Astrocyte (in vitro differentiated cells and primary cell): ENCODE measurements at regions not wholly inside any gene's neighbourhood (a gene's known extent, or its start where the extent isn't known, plus 50 kb on each side); places are given as distances from the start of the nearest gene placed in this dataset.

Experiments used
- DNase-seq: peaks from one replicate; pipeline ENCODE4 v3.0.0-alpha.2; 2010; ENCODE audit warnings: low read depth
- FAIRE-seq: peaks from 2 replicates; lab custom pipeline; 2011; peaks lifted over from hg19 to GRCh38; lab: Jason Lieb, UNC
- H2AFZ ChIP-seq: 2 replicates; pipeline ENCODE4 v1.6.0; 2012; ENCODE audit warnings: low read depth, low read length, inconsistent platforms
- H3K27ac ChIP-seq: 2 replicates; pipeline ENCODE4 v1.5.1; 2011; ENCODE audit warnings: low read depth, low read length, inconsistent platforms
- H3K27me3 ChIP-seq: 2 replicates; pipeline ENCODE4 v1.6.0; 2011; ENCODE audit warnings: low read length, inconsistent platforms; ENCODE audit not compliant: insufficient read depth
- H3K36me3 ChIP-seq: 2 replicates; pipeline ENCODE4 v1.5.1; 2011; ENCODE audit warnings: low read length, inconsistent platforms; ENCODE audit not compliant: insufficient read depth
- H3K4me1 ChIP-seq: 2 replicates; pipeline ENCODE4 v1.5.1; 2011; ENCODE audit warnings: low read length, inconsistent platforms; ENCODE audit not compliant: insufficient read depth
- H3K4me2 ChIP-seq: 2 replicates; pipeline ENCODE4 v1.6.0; 2012; ENCODE audit warnings: low read length, inconsistent platforms
- H3K4me3 ChIP-seq: 2 replicates; pipeline ENCODE4 v1.5.1; 2011; ENCODE audit warnings: low read depth, mild to moderate bottlenecking, low read length, inconsistent platforms; ENCODE audit not compliant: insufficient read depth
- H3K79me2 ChIP-seq: 2 replicates; pipeline ENCODE4 v1.6.0; 2012; ENCODE audit warnings: mild to moderate bottlenecking, low read length, inconsistent platforms; ENCODE audit not compliant: insufficient read depth
- H3K9ac ChIP-seq: 2 replicates; pipeline ENCODE4 v1.6.0; 2012; ENCODE audit warnings: mild to moderate bottlenecking, low read length, inconsistent platforms
- H3K9me3 ChIP-seq: 2 replicates; pipeline ENCODE4 v1.5.1; 2012; ENCODE audit warnings: low read depth, mild to moderate bottlenecking, low read length, inconsistent platforms; ENCODE audit not compliant: insufficient read depth
- H4K20me1 ChIP-seq: 2 replicates; pipeline ENCODE4 v1.6.0; 2012; ENCODE audit warnings: low read length, inconsistent platforms; ENCODE audit not compliant: insufficient read depth
- H3K27ac Mint-ChIP-seq: one replicate; pipeline ENCODE4 v1.8.0; 2021; ENCODE audit warnings: mild to moderate bottlenecking, mixed read lengths; ENCODE audit not compliant: unreplicated experiment
- H3K27me3 Mint-ChIP-seq: one replicate; pipeline ENCODE4 v1.8.0; 2021; ENCODE audit warnings: low read depth, mixed read lengths; ENCODE audit not compliant: unreplicated experiment
- H3K36me3 Mint-ChIP-seq: one replicate; pipeline ENCODE4 v1.8.0; 2021; ENCODE audit warnings: low read depth, mixed read lengths; ENCODE audit not compliant: unreplicated experiment
- H3K4me1 Mint-ChIP-seq: one replicate; pipeline ENCODE4 v1.8.0; 2021; ENCODE audit warnings: low read depth, mixed read lengths; ENCODE audit not compliant: unreplicated experiment
- H3K4me3 Mint-ChIP-seq: one replicate; pipeline ENCODE4 v1.8.0; 2021; ENCODE audit warnings: mild to moderate bottlenecking, moderate library complexity, mixed read lengths; ENCODE audit not compliant: unreplicated experiment
- H3K9me3 Mint-ChIP-seq: one replicate; pipeline ENCODE4 v1.8.0; 2021; ENCODE audit warnings: mild to moderate bottlenecking, mixed read lengths; ENCODE audit not compliant: unreplicated experiment
- CTCF ChIP-seq: IDR thresholded peaks from 2 replicates; pipeline ENCODE4 v1.5.1; 2011; ENCODE audit warnings: low read depth, mild to moderate bottlenecking, inconsistent platforms, low read length, moderate library complexity; ENCODE audit not compliant: insufficient read depth
- EZH2 ChIP-seq: IDR thresholded peaks from 2 replicates; pipeline ENCODE4 v1.6.1; 2012; ENCODE audit warnings: mild to moderate bottlenecking, low read length, inconsistent platforms; ENCODE audit not compliant: insufficient read depth

DNA sequence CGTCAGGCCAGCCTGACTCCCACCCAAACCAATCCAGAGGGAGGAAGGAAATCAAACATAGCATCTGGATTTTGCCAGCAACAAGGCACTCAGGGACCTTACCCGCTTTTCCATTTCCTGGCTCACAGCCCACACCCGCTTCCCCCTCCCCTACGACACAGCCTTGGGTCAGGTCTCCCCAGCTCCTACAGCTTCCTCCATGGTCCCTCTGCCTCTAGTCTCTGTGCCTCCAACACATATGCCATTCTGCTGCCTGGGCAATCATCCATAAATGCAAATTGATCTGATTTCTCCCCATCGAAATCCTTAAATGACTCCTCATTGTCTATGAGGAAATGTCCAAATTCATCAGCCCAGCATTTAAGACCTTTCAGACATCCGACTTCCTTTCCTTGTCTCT is 53.2 kb upstream of the CUX1 start:
- no peaks in the 10 kb centered on the region for H3K79me2 ChIP-seq
- no peak for TF ChIP-seq EZH2
- no peak for TF ChIP-seq CTCF
- H3K27me3 ChIP-seq: peaks cover 2% of the 10 kb centered on the region
- H3K36me3 ChIP-seq: no peaks in the 10 kb centered on the region
- H4K20me1 ChIP-seq: no peaks in the 10 kb centered on the region
- no peak overlapping the region for H3K27ac ChIP-seq
- no peak for DNase-seq
- no peak overlapping the region for H2AFZ ChIP-seq
- H3K27me3 Mint-ChIP-seq: peaks cover 17% of the 10 kb centered on the region
- FAIRE-seq: no peak
- no peak overlapping the region for H3K4me2 ChIP-seq
- H3K4me1 Mint-ChIP-seq: no peaks in the 10 kb centered on the region
- no peak overlapping the region for H3K27ac Mint-ChIP-seq
- H3K4me1 ChIP-seq: no peaks in the 10 kb centered on the region
- H3K9me3 ChIP-seq: no peaks in the 10 kb centered on the region
- H3K4me3 ChIP-seq: no peak overlapping the region
- H3K9ac ChIP-seq: no peak overlapping the region
- no peak overlapping the region for H3K4me3 Mint-ChIP-seq
- H3K9me3 Mint-ChIP-seq: no peaks in the 10 kb centered on the region
- H3K36me3 Mint-ChIP-seq: no peaks in the 10 kb centered on the region

DNA sequence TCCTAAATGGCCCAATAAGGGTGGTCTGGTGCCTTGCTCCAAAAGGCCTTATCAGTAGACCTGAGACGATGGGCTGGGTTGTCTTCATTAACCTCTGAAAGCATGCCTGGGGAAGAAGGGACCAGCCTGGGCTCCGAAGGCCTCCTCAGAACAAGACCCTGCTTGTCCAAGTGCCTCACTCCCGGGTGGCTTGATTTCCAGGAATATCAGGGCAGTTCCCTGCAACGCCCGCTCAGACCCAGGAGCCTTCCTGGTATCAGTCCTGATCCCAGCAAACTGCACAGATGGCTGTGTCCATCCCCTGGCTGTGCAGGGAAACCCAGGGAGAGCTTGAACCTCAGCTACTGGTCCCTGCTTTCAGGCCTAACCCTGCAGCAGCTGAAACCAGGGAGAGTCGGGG is 49.9 kb upstream of the CUX1 start:
- H4K20me1 ChIP-seq: no peaks in the 10 kb centered on the region
- H3K9ac ChIP-seq: no peak overlapping the region
- no peaks in the 10 kb centered on the region for H3K36me3 ChIP-seq
- peaks cover 2% of the 10 kb centered on the region for H3K27me3 ChIP-seq
- no peaks in the 10 kb centered on the region for H3K4me1 ChIP-seq
- H2AFZ ChIP-seq: no peak overlapping the region
- DNase-seq (no peak), FAIRE-seq (no peak)
- TF ChIP-seq EZH2 (no peak), CTCF (no peak)
- no peak overlapping the region for H3K4me3 ChIP-seq
- H3K27ac ChIP-seq: no peak overlapping the region
- H3K9me3 ChIP-seq: no peaks in the 10 kb centered on the region
- no peaks in the 10 kb centered on the region for H3K79me2 ChIP-seq
- no peak overlapping the region for H3K4me2 ChIP-seq
- Mint-ChIP-seq H3K27ac (no peak overlapping the region), H3K27me3 (peaks cover 34% of the 10 kb centered on the region), H3K9me3 (no peaks in the 10 kb centered on the region), H3K4me1 (no peaks in the 10 kb centered on the region), H3K4me3 (no peak overlapping the region), H3K36me3 (no peaks in the 10 kb centered on the region)
